GM10266 (cell line): ENCODE measurements at regions not wholly inside any gene's neighbourhood (a gene's known extent, or its start where the extent isn't known, plus 50 kb on each side); places are given as distances from the start of the nearest gene placed in this dataset.

Source experiments
- DNase-seq: peaks from one replicate; pipeline ENCODE4 v3.0.0; 2012; ENCODE audit errors: extremely low spot score
- CTCF ChIP-seq: IDR thresholded peaks from 2 replicates; pipeline ENCODE4 v1.5.1; 2012; ENCODE audit warnings: mild to moderate bottlenecking, low read depth; ENCODE audit not compliant: control insufficient read depth, insufficient read depth; ENCODE audit errors: missing control alignments

DNA sequence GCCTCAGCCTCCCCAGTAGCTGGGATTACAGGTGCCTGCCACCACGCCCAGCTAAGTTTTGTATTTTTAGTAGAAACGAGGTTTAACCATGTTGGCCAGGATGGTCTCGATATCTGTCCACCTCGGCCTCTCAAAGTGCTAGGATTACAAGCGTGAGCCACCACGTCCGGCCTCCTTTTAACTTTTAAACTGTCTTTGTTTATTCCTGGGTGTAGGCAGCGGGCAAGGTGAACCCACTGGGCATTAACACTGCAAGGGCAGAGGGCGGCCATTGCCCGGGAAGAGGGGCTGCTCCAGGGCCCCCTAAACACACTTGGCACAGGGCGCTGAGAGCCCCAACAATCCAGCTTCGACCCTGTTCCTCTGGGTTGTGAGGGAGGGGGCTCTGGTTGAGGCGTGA, 693.6 kb downstream of the BRD1 start:
- no peak for DNase-seq
- no peak for TF ChIP-seq CTCF

DNA sequence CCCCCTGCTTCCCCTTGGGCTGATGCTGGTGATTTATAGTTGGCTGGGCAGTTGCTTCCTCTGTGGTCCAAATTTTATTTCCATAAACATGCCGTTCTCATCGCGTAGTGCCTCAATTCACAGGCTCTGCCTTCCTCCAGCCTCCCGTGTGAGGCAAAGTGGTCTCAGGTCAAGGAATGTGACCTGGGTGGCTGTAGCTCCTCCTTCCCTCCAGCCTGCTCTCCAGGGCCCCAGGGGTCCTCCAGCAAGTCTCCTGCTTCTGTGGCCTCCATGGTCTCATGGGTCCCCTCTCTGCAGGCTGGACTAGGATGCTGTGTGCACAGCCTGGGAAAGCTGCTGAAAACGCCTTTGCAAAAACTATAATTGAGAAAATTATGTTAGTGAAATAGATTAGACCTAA, 694.1 kb downstream of the BRD1 start:
- no peak for DNase-seq
- TF ChIP-seq CTCF: no peak

- no peak for TF ChIP-seq CTCF
- DNase-seq: no peak
Measured at GRCh38 chr22:49132009-49132408, 695.7 kb downstream of the BRD1 start.

DNA sequence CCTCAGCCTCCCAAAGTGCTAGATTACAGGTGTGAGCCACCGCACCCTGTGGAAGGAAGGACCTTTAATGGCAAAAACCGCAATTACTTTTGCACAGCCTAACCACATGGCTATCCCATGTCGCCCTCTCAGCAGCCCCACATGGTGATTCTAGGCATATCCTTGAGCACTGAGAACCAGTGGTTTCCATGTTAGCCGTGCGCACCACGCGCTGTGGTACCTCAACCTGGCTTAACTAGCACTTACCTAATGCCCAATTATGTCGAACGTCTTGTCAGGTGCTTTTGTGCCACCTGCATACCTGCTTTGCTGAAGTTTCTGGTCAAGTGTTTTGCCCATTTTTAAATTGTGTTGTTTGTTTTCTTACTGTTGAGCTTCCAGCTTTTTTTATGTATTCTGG, 697.9 kb downstream of the BRD1 start:
- no peak for DNase-seq
- TF ChIP-seq CTCF: no peak

GRCh38 chr22:49128874-49129273, 698.8 kb downstream of the BRD1 start:
- no peak for TF ChIP-seq CTCF
- no peak for DNase-seq

- no peak for TF ChIP-seq CTCF
- DNase-seq: no peak
Measured at GRCh38 chr22:49124608-49125007, 703.1 kb downstream of the BRD1 start.

DNA sequence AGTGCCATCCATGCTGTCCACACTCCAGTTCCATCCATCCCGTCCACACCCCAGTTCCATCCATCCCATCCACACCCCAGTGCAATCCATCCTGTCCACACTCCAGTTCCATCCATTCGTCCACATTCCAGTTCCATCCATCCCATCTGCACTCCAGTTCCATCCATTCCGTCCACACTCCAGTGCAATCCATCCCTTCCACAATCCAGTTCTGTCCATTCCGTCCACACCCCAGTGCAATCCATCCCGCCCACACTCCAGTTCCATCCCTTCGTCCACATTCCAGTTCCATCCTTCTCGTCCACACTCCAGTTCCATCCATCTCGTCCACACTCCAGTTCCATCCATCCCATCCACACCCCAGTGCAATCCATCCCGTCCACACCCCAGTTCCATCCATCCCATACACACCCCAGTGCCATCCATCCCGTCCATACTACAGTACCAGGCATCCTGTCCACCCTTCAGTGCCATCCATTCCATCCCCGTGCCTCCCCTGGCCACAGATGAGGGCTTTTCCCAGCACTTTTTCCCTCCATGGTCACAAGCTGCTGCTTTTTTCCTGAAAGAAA, 704.0 kb downstream of the BRD1 start:
- no peak for TF ChIP-seq CTCF

More for the DNA sequence above, 704.0 kb downstream of the BRD1 start:
- DNase-seq: no peak
